Vagina (tissue), 2 donors: ENCODE measurements at regions not wholly inside any gene's neighbourhood (a gene's known extent, or its start where the extent isn't known, plus 50 kb on each side); places are given as distances from the start of the nearest gene placed in this dataset.

Experiments
- POLR2A ChIP-seq, 2 donors: fragments of 450-650 bp; IDR thresholded peaks; one replicate each; pipeline ENCODE4 v1.6.1; 2017; ENCODE audit warnings: antibody characterized with exemption in 2 of 2, mild to moderate bottlenecking in 2 of 2, moderate library complexity in 2 of 2
- TF ChIP-seq, protein P1 (sequence below), 3 experiments: fragments of 450-650 bp in 2 of 3; fragments of 200-600 bp in 1 of 3; sonication (generic) in 1 of 3; IDR thresholded peaks; one replicate each; pipeline ENCODE4 v1.5.1; 2017 to 2019; ENCODE audit warnings: antibody characterized with exemption in 3 of 3, mild to moderate bottlenecking in 2 of 3, moderate library complexity in 2 of 3

DNA sequence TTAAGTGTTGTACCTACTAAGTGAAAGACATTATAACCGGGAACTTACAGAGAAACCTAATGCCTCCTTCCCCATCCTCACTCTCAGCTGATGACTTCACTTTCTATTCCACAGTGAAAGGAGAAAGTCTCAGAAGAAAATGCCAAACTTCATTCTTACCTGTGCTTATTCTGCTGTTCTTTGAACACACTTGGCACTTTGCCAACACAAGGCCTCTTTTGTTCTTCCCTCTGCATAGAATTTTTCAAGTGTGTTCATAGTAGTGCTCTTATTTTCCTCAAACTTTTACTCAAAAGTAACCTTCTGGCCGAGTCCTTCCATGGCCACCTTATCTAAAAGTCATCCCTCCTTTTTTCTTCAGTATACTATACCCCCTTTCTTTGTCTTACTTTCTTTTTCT, 59.4 kb upstream of the ETV1 start:
- TF ChIP-seq, protein P1, sequence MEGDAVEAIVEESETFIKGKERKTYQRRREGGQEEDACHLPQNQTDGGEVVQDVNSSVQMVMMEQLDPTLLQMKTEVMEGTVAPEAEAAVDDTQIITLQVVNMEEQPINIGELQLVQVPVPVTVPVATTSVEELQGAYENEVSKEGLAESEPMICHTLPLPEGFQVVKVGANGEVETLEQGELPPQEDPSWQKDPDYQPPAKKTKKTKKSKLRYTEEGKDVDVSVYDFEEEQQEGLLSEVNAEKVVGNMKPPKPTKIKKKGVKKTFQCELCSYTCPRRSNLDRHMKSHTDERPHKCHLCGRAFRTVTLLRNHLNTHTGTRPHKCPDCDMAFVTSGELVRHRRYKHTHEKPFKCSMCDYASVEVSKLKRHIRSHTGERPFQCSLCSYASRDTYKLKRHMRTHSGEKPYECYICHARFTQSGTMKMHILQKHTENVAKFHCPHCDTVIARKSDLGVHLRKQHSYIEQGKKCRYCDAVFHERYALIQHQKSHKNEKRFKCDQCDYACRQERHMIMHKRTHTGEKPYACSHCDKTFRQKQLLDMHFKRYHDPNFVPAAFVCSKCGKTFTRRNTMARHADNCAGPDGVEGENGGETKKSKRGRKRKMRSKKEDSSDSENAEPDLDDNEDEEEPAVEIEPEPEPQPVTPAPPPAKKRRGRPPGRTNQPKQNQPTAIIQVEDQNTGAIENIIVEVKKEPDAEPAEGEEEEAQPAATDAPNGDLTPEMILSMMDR (IDR thresholded peaks at IDR 0.05), result no peak
- TF ChIP-seq POLR2A (IDR thresholded peaks at IDR 0.05), result no peak
